HG03520 (cell line): ENCODE measurements at regions not wholly inside any gene's neighbourhood (a gene's known extent, or its start where the extent isn't known, plus 50 kb on each side); places are given as distances from the start of the nearest gene placed in this dataset.
A peak's percentile ranks its signal among the peaks of the same experiment; 100 is the strongest.

Experiments used
- ATAC-seq: cut with Tn5 transposase; IDR thresholded peaks from one replicate; pipeline ENCODE4 v1.9.1; 2021; ENCODE audit warnings: mild to moderate bottlenecking, moderate library complexity; ENCODE audit not compliant: unreplicated experiment

GRCh38 chr3:102206511-102207031, 228.2 kb upstream of the ZPLD1 start:
- no peak for ATAC-seq

- ATAC-seq: no peak
Observed at GRCh38 chr3:102207151-102207571, 227.7 kb upstream of the ZPLD1 start.

- ATAC-seq: no peak
Observed at GRCh38 chr3:102215166-102215565, 219.6 kb upstream of the ZPLD1 start.

- no peak for ATAC-seq
Observed at GRCh38 chr3:102223132-102223531, 211.7 kb upstream of the ZPLD1 start.

- no peak for ATAC-seq
Observed at GRCh38 chr3:102224171-102224570, 210.6 kb upstream of the ZPLD1 start.

GRCh38 chr3:102225005-102225404, 209.8 kb upstream of the ZPLD1 start:
- ATAC-seq: no peak

- no peak for ATAC-seq
Observed at GRCh38 chr3:102225407-102226132, 209.2 kb upstream of the ZPLD1 start.

- no peak for ATAC-seq
Observed at GRCh38 chr3:102226463-102226862, 208.4 kb upstream of the ZPLD1 start.

GRCh38 chr3:102229062-102229655, 205.7 kb upstream of the ZPLD1 start:
- ATAC-seq: peak; percentile 61

GRCh38 chr3:102230057-102230456, 204.8 kb upstream of the ZPLD1 start:
- ATAC-seq: no peak

- ATAC-seq: peak; percentile 75
Observed at GRCh38 chr3:102233881-102234280, 200.9 kb upstream of the ZPLD1 start.

- ATAC-seq: peak; percentile 38
Observed at GRCh38 chr3:102235679-102236078, 199.1 kb upstream of the ZPLD1 start.

- ATAC-seq: no peak
Observed at GRCh38 chr3:102237181-102237580, 197.6 kb upstream of the ZPLD1 start.

GRCh38 chr3:102237838-102238237, 197.0 kb upstream of the ZPLD1 start:
- ATAC-seq: no peak

GRCh38 chr3:102238362-102238761, 196.5 kb upstream of the ZPLD1 start:
- no peak for ATAC-seq

- no peak for ATAC-seq
Observed at GRCh38 chr3:102240720-102241119, 194.1 kb upstream of the ZPLD1 start.

- ATAC-seq: no peak
Observed at GRCh38 chr3:102248981-102249705, 185.7 kb upstream of the ZPLD1 start.

GRCh38 chr3:102255736-102256135, 179.1 kb upstream of the ZPLD1 start:
- ATAC-seq: no peak

- ATAC-seq: peak; percentile 72
Observed at GRCh38 chr3:102258666-102259227, 176.1 kb upstream of the ZPLD1 start.

- no peak for ATAC-seq
Observed at GRCh38 chr3:102259663-102260062, 175.2 kb upstream of the ZPLD1 start.

- ATAC-seq: peak; percentile 43
Observed at GRCh38 chr3:102265720-102266119, 169.1 kb upstream of the ZPLD1 start.
